ENCODE measurements at regions not wholly inside any gene's neighbourhood (a gene's known extent, or its start where the extent isn't known, plus 50 kb on each side); places are given as distances from the start of the nearest gene placed in this dataset.

GRCh38 chr21:32894321-32894720 lies 122.8 kb upstream of the PAXBP1 start:
- no TSS peak for BruUV-seq (replicated peaks)
- no peak for DNase-seq (ENCODE audit: low spot score)
- Histone ChIP-seq H3K4me1 (ENCODE audit: insufficient read depth, low read length, poor library complexity, severe bottlenecking) (no peaks in the 10 kb centered on the region), H3K27ac (ENCODE audit: low read depth, low read length, poor library complexity, severe bottlenecking) (no peak overlapping the region), H3K79me2 (ENCODE audit: insufficient read depth, low read depth, low read length) (no peaks in the 10 kb centered on the region), H3K36me3 (ENCODE audit: insufficient read depth, low read length) (no peaks in the 10 kb centered on the region), H3K9me2 (ENCODE audit: insufficient read depth, low read length) (no peaks in the 10 kb centered on the region), H3K9me3 (ENCODE audit: low read length) (no peaks in the 10 kb centered on the region), H4K20me1 (ENCODE audit: insufficient read depth, low read length) (no peaks in the 10 kb centered on the region), H3K4me3 (ENCODE audit: low read depth, low read length, poor library complexity, severe bottlenecking) (no peak overlapping the region), H2AFZ (ENCODE audit: low read length) (no peak overlapping the region), H3K4me2 (ENCODE audit: low read length) (no peak overlapping the region)
- intact Hi-C loops (cut with micrococcal nuclease; ENCODE audit: unreplicated experiment), result no loop called here
- CTCF ChIA-PET (ENCODE audit: unreplicated experiment), result no interaction called here
- POLR2A ChIA-PET, result no interaction called here
- TF ChIP-seq, protein P1, sequence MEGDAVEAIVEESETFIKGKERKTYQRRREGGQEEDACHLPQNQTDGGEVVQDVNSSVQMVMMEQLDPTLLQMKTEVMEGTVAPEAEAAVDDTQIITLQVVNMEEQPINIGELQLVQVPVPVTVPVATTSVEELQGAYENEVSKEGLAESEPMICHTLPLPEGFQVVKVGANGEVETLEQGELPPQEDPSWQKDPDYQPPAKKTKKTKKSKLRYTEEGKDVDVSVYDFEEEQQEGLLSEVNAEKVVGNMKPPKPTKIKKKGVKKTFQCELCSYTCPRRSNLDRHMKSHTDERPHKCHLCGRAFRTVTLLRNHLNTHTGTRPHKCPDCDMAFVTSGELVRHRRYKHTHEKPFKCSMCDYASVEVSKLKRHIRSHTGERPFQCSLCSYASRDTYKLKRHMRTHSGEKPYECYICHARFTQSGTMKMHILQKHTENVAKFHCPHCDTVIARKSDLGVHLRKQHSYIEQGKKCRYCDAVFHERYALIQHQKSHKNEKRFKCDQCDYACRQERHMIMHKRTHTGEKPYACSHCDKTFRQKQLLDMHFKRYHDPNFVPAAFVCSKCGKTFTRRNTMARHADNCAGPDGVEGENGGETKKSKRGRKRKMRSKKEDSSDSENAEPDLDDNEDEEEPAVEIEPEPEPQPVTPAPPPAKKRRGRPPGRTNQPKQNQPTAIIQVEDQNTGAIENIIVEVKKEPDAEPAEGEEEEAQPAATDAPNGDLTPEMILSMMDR (conservative IDR thresholded peaks at IDR 0.05; ENCODE audit: low read length), result no peak
- no peak for TF ChIP-seq EZH2phosphoT487 (IDR thresholded peaks at IDR 0.05; ENCODE audit: borderline replicate concordance, low read depth, low read length)

- intact Hi-C loops (cut with micrococcal nuclease; ENCODE audit: unreplicated experiment), result no loop called here
- no TSS peak for BruUV-seq (replicated peaks)
- no peak overlapping the region for H3K27ac ChIP-seq (ENCODE audit: low read depth, low read length, poor library complexity, severe bottlenecking)
- no peaks in the 10 kb centered on the region for H3K9me3 ChIP-seq (ENCODE audit: low read length)
- TF ChIP-seq, protein P1 (conservative IDR thresholded peaks at IDR 0.05; ENCODE audit: low read length), result no peak
- TF ChIP-seq EZH2phosphoT487 (IDR thresholded peaks at IDR 0.05; ENCODE audit: borderline replicate concordance, low read depth, low read length), result no peak
- H2AFZ ChIP-seq (ENCODE audit: low read length), result no peak overlapping the region
- no peaks in the 10 kb centered on the region for H3K36me3 ChIP-seq (ENCODE audit: insufficient read depth, low read length)
- ChIA-PET CTCF (ENCODE audit: unreplicated experiment) (no interaction called here), POLR2A (interaction anchor here (0.5 kb wide), 1 partner anchor 401 kb away, joined by 3 read pairs; no protein-coding TSS in a partner anchor)
- H3K4me2 ChIP-seq (ENCODE audit: low read length), result no peak overlapping the region
- H3K9me2 ChIP-seq (ENCODE audit: insufficient read depth, low read length), result no peaks in the 10 kb centered on the region
- no peaks in the 10 kb centered on the region for H4K20me1 ChIP-seq (ENCODE audit: insufficient read depth, low read length)
- no peaks in the 10 kb centered on the region for H3K4me1 ChIP-seq (ENCODE audit: insufficient read depth, low read length, poor library complexity, severe bottlenecking)
- DNase-seq (ENCODE audit: low spot score), result no peak
- H3K4me3 ChIP-seq (ENCODE audit: low read depth, low read length, poor library complexity, severe bottlenecking), result no peak overlapping the region
- no peaks in the 10 kb centered on the region for H3K79me2 ChIP-seq (ENCODE audit: insufficient read depth, low read depth, low read length)
Measured at GRCh38 chr21:32900814-32901213, 124.9 kb upstream of the OLIG2 start.

DNA sequence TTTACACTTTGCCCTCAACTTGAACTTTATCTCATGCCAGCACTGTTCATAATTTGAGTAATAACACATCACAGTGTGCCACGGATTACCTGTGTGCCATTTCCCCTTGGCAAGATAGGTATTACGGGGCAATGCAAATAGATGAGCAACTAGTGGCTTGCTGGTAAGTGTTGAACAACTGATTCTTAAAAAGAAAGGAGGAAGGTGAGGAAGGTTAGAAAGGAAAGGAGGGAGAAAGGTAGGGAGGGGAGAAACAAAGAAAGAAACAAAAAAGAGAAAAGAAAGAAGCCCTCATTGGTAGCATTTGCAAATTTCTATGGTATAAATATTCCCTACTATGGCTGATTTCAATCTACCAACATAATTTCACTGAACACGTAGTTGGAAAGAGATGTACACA lies 118.2 kb upstream of the OLIG2 start:
- Histone ChIP-seq H3K36me3 (ENCODE audit: insufficient read depth, low read length) (no peaks in the 10 kb centered on the region), H3K4me2 (ENCODE audit: low read length) (no peak overlapping the region), H3K79me2 (ENCODE audit: insufficient read depth, low read depth, low read length) (no peaks in the 10 kb centered on the region), H3K4me3 (ENCODE audit: low read depth, low read length, poor library complexity, severe bottlenecking) (no peak overlapping the region), H2AFZ (ENCODE audit: low read length) (no peak overlapping the region), H3K9me3 (ENCODE audit: low read length) (no peaks in the 10 kb centered on the region), H3K9me2 (ENCODE audit: insufficient read depth, low read length) (no peaks in the 10 kb centered on the region), H3K27ac (ENCODE audit: low read depth, low read length, poor library complexity, severe bottlenecking) (no peak overlapping the region), H4K20me1 (ENCODE audit: insufficient read depth, low read length) (no peaks in the 10 kb centered on the region), H3K4me1 (ENCODE audit: insufficient read depth, low read length, poor library complexity, severe bottlenecking) (no peaks in the 10 kb centered on the region)
- ChIA-PET CTCF (ENCODE audit: unreplicated experiment) (no interaction called here), POLR2A (no interaction called here)
- no peak for DNase-seq (ENCODE audit: low spot score)
- TF ChIP-seq EZH2phosphoT487 (IDR thresholded peaks at IDR 0.05; ENCODE audit: borderline replicate concordance, low read depth, low read length), result no peak
- TF ChIP-seq, protein P1 (conservative IDR thresholded peaks at IDR 0.05; ENCODE audit: low read length), result no peak
- intact Hi-C loops (cut with micrococcal nuclease; ENCODE audit: unreplicated experiment), result no loop called here
- BruUV-seq (replicated peaks), result no TSS peak
